GM19240 (cell line): ENCODE measurements at regions not wholly inside any gene's neighbourhood (a gene's known extent, or its start where the extent isn't known, plus 50 kb on each side); places are given as distances from the start of the nearest gene placed in this dataset.

Experiments
- DNase-seq: peaks from one replicate; pipeline ENCODE4 v3.0.0; 2011; ENCODE audit warnings: low spot score; ENCODE audit not compliant: insufficient read length

DNA sequence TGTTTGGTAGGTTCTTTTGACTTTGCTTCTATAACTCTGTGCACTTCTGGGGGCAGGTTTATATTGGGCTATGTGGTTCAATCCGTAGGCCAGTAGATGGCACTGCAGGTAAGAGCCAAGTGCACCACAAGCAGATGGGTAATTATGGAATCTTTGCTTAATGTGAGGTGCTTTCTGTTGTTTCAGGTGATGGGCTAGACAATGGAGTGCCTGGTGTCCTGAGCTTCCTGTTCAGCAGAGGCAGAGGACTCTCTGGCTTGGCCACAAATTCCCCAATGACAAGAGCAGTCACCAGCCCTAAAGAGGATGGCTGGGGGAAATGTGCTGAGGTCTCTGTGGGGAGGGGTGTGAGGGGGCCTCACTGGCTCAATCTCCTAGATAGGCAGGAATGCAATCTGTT is 455.0 kb downstream of the CCSER2 start:
- DNase-seq: peak; percentile 12

DNA sequence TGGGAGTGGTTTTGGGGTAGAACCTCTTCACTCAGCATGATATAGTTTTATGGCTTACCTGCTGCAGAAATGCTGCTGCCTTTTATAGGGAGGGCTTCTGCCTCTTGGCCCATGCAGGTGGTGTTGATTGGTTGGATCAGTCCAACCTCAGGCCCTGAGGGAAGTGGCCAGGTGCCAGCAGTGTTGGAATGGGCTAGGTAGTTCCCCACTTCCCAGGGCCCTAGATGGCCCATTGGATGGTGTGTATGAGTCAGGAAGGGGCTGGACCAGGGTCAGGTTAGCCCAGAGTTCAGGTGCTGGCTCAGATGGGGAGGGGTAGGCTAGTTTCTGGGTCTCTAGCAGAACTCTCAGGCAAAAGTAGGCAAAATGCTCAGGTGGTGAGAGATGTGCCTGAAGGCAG is 455.5 kb downstream of the CCSER2 start:
- DNase-seq: no peak

DNA sequence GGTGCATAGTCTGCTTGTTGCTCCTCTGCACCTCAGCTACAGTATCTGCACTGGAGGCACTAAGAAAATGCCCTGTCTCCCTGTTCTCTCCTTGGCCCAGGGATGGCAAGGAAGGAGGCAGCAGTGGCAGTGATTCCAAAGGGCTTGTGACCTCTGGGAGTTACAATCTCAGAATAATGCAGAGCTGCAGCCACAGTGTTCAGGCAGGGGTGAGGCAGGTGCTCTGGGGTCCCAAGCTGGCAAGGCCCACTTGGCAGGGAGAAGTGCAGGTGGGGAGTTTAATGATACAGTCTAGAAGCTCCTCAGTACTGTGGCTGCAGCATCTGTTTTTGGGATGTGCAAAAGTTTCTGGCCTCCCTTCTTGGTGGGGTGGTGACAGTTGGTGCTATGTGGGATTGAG is 456.4 kb downstream of the CCSER2 start:
- no peak for DNase-seq

DNA sequence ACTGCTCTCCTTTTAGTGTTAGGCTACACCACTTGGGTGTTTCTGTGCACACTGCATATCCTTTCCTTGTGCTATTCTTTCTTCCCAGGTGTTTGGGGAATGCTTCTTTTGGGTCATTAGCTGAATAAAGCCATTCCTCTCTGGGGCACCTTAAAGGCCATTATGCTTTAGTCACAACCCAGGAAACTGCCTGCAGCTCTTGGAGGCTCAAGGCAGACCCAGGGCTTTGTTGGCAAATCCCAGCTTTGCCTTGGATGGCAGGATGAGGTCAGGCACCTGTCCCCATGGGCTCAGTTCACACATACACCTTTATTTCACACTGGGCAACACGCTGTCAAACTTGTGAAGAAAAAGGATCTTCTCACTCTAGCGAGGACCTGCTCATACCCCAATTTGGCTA is 460.6 kb downstream of the CCSER2 start:
- no peak for DNase-seq

DNA sequence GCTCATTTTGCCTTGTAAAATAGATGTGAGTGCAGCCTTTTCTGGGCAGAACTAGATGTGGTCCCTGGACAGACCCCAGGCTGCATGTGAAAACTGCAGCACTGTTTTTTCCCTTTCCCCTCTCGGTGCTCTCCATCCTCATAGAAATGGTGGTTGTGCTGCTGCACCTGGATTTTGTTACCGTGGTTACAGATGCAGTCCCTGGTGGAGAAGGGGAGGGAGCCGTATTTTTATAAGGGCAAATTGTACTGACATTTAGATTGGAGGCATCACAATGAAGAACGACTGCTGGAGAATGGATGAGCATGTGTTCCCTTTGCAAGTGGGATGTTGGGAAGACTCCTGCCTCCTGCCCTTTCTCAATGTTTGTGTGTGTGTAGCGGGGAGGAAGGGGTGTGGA is 469.9 kb downstream of the CCSER2 start:
- DNase-seq: no peak

DNA sequence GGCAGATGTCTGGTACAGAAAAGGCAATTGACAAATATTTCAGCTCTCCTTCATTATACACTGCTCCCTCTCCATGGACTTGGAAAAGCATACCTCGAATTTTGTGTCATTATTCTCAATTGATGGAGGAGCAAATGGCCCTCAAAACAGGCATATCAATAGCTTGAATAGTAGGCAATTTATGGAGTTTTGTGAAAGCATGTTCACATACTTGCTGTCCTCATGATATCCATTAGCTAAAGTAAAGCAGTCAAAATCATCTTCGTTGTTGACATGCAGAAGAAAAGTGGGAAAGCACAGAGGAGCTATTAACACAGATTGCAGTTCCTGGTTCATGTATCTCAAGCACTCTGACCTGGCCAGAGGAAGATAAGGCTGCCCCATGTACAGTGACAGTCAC is 472.8 kb downstream of the CCSER2 start:
- no peak for DNase-seq

DNA sequence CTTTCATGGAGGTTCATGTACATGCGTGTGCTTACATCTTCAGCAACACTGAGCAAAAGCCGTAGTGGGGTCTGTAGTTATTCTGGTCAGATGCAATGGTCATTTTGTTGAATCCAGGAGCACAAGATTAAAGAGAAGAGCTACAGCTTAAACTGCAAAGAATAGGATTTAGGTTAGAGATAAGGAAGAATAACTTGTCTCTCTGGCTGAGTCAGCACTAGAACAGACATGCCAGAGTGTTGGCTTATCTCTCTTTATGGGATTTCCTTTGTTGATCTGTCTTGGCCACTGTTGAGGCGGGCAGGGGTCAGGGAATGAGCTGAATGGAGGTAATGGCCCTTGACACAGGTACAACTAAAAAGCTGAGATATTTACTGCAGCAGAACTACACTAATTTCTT is 473.5 kb downstream of the CCSER2 start:
- DNase-seq: no peak

DNA sequence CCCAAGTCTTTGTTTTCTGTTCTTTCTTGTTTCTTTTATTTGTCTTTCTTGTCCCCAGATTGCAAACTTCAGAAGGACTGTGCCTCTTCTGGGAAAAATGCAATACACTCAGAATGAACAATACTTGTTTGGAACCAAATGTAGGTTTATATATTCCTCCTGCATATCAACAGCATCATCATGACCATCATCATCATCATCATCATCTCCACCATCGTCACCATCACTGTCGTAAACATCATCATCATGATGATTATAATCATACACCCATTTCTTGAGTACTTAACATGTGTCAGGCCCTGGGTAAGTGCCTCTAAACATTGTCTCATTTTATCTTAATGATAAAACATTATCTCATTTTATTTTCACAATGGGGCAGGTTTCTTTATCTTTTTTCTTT is 476.8 kb downstream of the CCSER2 start:
- DNase-seq: no peak

DNA sequence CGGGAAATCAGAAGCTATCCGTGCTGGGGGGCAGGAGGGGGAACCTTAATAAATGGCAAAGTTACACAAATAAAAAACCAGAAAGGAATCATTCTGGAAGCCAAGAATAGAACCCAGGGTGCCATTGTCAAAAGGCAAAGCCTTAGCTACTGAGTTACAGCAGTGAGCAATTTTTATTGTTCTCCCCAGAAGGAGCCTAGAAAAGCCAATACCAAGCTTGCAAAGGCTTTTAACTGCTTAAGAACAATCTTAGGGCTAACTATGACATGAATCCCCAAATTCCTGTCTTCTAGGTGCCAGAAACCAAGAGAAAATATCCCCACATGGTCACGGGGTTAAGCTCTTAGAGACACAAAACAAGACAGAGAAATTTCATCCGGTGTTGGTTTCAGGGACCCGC is 482.7 kb downstream of the CCSER2 start:
- DNase-seq: no peak

DNA sequence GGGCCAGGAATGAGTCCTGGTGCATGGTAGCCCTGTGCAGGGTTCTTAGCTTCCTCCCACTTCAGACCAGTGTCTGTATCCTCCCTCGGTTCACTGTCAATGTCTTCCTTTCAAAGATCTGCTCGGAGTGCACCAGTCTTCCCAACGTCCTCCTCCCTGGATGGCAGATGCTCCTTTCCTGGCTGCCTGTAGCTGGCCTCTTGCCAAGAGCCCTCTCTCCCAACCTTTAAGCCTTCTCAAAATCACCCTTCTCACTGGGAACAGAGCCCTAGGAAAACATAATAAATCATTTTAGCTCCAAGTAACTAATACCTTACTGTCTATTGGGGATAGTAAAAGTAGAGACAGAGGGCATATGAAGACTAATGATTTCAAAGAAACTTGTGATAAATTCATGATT is 490.6 kb downstream of the CCSER2 start:
- DNase-seq: no peak

DNA sequence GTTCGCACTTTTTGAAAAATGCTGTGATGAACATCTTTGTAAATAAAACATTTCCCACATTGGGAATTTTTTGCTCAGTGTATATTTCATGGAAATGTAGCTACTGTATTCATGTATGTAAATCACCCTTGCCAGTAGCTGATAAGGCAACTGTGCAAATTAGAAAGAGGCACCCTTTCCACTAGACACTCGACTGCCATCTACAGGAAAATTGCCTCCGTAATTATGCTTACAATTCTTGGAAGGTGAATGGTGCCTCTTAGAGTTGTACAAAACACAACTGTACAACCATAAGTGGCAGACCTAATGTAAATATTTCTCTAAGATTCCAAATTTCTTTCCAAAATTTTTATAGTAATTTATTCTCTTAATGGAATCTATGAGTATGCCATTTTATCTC is 491.7 kb downstream of the CCSER2 start:
- no peak for DNase-seq

DNA sequence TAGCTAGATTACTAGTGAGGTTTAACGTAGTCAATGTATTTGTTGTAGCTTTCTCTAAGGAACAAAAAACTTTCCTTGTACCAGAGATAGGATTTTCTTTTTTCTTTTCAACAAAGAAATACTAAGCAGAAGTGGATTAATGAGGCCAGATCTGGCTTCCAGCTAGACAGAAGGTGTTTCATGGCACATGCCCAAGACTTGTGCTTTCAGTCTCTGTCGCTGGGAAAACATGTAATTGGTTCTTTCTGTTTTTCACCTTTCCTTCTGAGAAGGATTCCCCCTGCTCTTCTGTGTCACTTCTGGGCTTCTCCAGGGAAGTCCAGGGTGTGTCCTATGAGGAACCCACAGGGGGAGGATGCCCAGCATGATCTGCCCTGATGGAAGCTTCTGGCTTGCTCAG is 492.2 kb downstream of the CCSER2 start:
- no peak for DNase-seq

DNA sequence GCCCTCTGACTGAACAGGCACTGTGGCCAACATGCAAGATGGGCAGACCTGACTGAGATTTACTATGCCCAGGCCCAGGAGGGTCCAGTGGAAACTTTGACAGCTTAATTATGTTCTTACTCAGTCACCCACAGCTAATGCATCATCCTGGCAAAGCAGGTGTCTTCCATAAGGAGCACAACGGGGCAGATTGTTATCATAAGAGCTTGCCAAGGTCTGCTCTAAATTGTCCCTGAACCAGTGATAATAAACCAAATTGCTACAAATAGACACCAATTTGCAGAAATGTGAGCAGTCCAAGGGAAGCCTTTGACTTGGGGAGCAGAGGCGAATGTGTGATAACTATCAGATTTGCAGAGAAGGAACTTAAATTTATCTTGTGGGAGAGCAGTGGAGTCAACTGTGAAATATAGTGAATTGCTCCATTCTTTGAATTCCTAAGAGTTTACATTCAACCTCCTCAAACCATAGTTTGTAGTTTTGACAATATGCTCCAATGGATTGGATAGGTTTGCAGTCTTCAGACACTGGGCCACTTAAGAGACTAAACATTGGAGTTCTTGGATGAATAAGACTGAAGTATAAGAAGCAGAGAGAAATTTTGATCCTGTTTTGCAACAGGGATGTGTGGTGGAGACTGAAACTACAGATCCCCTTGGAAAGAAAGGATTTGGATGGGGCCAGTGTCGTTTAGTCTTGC is 494.7 kb downstream of the CCSER2 start:
- no peak for DNase-seq

DNA sequence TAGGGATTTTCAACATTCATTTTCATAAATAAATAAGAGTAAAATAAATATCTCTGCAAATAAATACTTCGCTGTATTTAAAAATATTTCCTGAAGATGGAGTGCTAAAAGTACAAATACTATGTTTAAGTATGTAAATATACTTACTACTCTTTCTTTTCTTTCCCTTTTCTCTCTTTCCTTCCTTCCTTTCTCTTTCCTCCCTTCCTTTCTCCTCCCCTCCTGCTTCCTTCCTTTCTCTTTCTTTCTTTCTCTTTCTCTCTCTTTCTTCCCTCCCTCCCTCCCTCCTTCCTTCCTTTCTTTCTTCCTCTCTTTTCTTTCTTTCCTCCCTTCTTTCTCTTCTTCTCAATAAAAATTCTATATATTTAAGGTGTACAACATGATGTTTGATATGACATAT is 496.1 kb downstream of the CCSER2 start:
- no peak for DNase-seq

DNA sequence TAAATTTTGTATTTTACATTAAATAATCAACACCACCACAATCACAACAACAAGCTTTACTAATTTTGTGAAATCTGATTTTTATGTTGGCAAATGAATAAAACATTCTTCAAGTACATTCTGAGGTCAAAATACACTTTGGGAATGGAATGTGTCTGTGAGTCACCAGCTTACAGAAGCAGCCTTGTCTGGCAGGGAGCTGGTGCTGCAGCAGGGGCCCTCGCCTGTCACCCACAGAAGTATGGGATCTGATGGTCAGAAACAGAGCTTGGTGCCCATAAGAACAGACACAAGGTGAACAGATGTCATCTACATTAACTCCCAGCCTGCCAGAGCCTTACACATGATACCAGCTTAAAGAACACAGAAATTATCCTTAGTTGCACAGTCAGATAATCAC is 496.9 kb downstream of the CCSER2 start:
- DNase-seq: no peak

DNA sequence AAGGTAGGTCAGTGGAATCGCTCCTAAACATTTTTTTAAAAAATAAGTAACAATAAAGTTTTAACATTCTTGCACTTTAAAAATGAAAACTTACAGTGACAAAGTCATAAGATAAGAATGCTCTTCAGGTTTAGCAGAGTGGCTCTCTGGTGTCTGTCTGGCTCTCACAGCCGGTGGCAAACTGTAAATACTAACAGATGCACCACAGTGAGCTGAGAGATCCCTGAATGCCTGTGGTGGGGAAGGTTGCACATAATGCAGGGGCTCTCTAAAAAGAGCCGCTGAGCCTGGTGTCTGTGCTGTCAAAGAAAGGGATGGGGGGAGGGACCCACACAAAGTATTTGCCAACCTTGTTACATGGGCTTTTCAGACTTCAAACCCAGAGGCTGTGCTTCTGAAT is 498.3 kb downstream of the CCSER2 start:
- DNase-seq: no peak

DNA sequence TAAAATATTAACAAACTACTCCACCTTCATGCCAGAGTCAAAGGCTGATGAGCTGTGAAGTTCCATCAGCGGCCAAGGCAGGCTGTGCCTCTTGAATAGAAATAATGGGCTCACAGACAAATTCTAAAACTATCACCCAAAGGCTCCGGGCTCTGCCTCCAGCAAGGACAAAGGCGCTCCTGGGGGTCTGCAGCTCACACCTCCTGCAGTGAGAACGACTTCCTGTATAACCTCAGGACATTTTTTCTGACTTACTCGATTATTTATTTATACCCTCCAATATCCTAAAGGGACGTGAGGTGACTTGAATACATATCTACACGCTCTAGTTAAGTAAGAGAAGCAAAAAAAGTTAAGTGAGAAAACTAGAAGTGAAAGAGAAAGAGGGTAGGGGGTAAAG is 500.7 kb downstream of the CCSER2 start:
- no peak for DNase-seq

DNA sequence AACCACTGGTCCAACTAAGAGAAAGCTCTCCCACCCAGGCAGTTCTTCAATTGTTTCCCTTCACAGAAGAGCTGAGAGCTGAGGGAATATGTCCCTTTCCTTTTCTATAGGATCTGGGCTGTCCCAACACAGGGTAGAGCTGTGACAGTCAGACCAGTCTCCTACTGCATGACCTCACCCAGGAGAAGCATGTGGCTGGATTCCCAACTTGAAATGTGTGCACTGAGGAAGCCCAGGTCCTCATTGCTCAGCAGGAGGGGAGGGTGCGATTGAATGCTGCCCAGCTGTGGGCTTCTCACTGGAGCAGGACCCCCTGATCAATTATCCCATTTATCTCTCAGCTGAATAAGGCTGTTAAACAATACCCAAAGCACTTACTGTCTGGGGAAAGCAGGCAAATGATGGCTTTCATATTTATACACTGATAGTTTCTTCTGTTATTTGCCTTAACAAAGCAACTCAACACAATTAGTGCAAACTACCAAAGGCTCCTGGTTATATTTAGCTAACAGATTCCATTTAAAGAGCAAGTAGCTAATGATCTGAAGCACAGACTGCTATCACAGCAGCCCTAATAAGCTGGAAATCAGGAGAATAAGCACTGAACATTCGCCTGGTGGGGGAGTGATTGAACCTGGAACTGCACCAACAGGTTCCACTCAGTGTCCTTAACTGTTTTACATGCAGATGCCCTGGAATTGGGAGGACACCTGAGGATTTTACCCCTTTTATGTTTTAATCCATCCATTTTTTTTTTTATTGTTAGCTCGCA is 508.8 kb downstream of the CCSER2 start:
- DNase-seq: no peak

DNA sequence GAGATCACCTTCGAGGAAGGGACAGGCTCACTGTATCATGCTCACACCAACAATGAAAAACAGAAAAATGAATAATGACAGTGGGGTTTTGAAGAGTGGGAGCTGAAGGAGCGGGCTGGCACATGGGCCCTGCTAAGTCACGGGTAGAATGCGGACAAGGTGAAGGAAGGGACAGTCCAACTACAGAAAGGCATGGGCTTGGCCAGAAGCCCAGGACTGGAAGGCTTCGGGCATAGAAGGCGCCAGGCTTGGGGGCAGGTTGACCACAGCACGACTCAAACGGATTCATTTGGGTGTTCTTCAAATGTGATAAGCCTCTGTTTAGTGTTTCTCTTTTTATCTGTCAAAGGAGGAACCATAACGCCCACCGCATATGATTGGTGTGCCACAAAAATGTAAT is 509.5 kb downstream of the CCSER2 start:
- no peak for DNase-seq

DNA sequence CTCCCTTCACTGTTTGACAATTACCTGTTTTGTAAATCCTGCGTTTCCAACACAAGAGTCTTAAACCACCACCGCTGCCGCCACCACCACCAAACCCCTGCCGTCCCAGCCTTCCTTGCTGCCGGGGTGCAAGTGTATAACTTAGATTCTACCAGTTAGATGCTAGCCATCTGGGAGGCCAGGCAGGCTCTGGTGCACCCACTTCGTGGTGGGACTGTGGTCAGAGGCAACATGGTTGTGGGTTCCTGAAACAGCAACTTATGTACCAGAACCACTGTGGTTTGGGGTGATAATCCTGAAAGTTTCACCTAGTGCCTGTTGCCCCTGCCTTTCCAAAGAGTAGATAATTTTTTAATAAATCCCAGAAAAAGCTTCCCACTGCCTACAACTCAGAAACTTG is 510.5 kb downstream of the CCSER2 start:
- DNase-seq: no peak

DNA sequence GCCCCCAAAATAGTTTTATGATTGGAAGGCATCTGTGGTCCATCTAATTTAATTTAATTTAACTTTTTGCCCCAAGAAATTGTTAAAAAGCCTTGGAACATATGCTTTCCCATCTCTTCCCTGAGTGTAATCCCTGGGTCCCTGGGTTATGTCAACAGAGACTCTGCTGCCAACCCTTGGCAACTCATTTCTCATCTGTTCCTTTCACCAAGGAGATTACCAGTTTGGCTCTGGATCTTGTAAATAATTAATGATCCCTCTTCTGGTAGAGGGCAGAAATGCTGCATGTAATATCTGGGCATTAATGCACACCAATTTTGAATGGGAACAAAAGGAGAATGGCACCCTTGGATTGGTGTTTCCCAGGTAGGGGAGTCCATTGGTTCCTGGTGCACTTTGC is 514.2 kb downstream of the CCSER2 start:
- DNase-seq: no peak

DNA sequence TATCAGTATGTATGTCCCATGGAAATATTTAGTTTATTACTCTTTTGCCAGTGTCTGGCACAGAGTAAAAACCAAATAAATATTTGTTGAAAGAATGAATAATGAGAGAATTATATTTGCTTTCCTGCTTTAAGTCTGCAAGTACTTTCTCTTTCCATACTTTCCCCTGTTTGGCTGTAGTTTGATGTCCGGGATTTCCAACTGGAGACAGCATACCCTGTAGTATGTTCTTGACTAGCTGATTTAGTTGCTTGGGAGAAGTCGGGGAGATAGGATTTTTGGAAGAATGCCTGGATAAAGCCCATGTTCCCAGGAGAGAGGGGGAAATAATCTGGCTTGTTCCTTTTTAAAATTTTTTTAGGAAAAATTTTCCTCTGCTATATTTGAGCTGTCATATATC is 516.1 kb downstream of the CCSER2 start:
- no peak for DNase-seq

DNA sequence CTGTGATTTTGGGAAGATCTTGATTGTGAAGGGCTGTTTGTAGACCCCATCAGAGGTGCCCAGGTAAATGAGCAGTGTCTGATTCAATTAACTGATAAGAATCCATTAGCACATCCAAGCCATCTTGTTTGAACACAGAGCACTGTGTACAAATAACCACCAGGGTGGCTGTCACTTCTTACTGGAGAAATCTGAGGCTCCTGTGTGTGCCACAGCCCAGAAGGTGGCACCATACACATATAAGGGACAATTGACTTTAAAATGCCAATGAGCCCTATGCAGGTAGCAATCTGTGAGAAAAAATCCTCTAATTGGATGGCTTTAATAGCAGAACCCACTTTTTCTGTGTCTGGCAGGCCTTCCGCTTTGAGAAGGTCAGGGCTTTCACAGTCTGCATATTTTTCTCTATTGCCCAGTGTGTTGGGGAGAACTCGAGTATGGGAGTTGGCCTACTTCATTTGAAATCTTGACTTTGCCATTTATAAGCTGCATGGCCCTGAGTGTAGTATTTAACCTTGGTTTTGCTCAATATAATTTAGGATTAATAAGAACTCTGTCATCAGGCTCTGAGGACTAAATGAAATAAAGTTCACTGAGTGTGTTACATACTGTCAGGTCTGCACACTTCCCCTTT is 517.4 kb downstream of the CCSER2 start:
- DNase-seq: no peak
